GM23338 (cell line): ENCODE measurements at regions not wholly inside any gene's neighbourhood (a gene's known extent, or its start where the extent isn't known, plus 50 kb on each side); places are given as distances from the start of the nearest gene placed in this dataset.

Experiments used
- ATAC-seq: fragments of 200-7000 bp; cut with Tn5 transposase; 3 replicates; pipeline ENCODE4 v1.9.1; 2020
- DNase-seq: peaks from one replicate; pipeline ENCODE4 v3.0.0-alpha.2; 2015; ENCODE audit warnings: low spot score
- H2AFZ ChIP-seq: fragments of 200-600 bp; sonication (generic); 2 replicates; pipeline ENCODE4 v1.8.0; 2016; ENCODE audit warnings: antibody characterized with exemption, mild to moderate bottlenecking, moderate library complexity
- H3F3A ChIP-seq: fragments of 200-600 bp; sonication (generic); replicated peaks from 2 replicates; pipeline ENCODE4 v1.8.0; 2017; ENCODE audit warnings: antibody characterized with exemption, mixed run types, low read depth
- H3K27ac ChIP-seq: fragments of 200-600 bp; sonication (generic); 2 replicates; pipeline ENCODE4 v1.6.1; 2016; ENCODE audit warnings: low read depth
- H3K27me3 ChIP-seq: fragments of 200-600 bp; sonication (generic); 2 replicates; pipeline ENCODE4 v1.8.0; 2016; ENCODE audit warnings: mild to moderate bottlenecking, mixed run types, moderate library complexity; ENCODE audit not compliant: insufficient read depth
- H3K36me3 ChIP-seq: fragments of 200-600 bp; sonication (generic); 2 replicates; pipeline ENCODE4 v1.8.0; 2016; ENCODE audit warnings: mild to moderate bottlenecking; ENCODE audit not compliant: insufficient read depth
- H3K4me1 ChIP-seq: fragments of 200-600 bp; sonication (generic); 2 replicates; pipeline ENCODE4 v1.8.0; 2016; ENCODE audit warnings: mild to moderate bottlenecking, moderate library complexity; ENCODE audit not compliant: insufficient read depth
- H3K4me2 ChIP-seq: fragments of 200-600 bp; sonication (generic); 2 replicates; pipeline ENCODE4 v1.7.1; 2017; ENCODE audit warnings: mixed run types
- H3K4me3 ChIP-seq: fragments of 200-600 bp; sonication (generic); 2 replicates; pipeline ENCODE4 v1.6.1; 2016; ENCODE audit warnings: mixed run types
- H3K79me2 ChIP-seq: fragments of 200-600 bp; sonication (generic); replicated peaks from 2 replicates; pipeline ENCODE4 v1.8.0; 2017; ENCODE audit warnings: mild to moderate bottlenecking; ENCODE audit not compliant: insufficient read depth
- H3K9me2 ChIP-seq: fragments of 200-600 bp; sonication (generic); 2 replicates; pipeline ENCODE4 v1.8.0; 2017; ENCODE audit not compliant: insufficient read depth
- H4K20me1 ChIP-seq: fragments of 200-600 bp; sonication (generic); replicated peaks from 2 replicates; pipeline ENCODE4 v1.8.0; 2017; ENCODE audit warnings: mild to moderate bottlenecking; ENCODE audit not compliant: insufficient read depth
- H3K27ac Mint-ChIP-seq: 2 replicates; pipeline ENCODE4 v1.8.0; 2020; ENCODE audit warnings: inconsistent platforms, mild to moderate bottlenecking, moderate library complexity, mixed read lengths
- H3K27me3 Mint-ChIP-seq: 3 replicates; pipeline ENCODE4 v1.8.0; 2022; ENCODE audit warnings: low read depth, mild to moderate bottlenecking, moderate library complexity, mixed read lengths, inconsistent platforms; ENCODE audit not compliant: insufficient read depth, poor library complexity
- H3K36me3 Mint-ChIP-seq: 3 replicates; pipeline ENCODE4 v1.8.0; 2021; ENCODE audit warnings: low read depth, mild to moderate bottlenecking, inconsistent platforms, moderate library complexity, mixed read lengths
- H3K4me1 Mint-ChIP-seq: 3 replicates; pipeline ENCODE4 v1.8.0; 2020; ENCODE audit warnings: mild to moderate bottlenecking, inconsistent platforms, mixed read lengths
- H3K4me3 Mint-ChIP-seq: 3 replicates; pipeline ENCODE4 v1.8.0; 2021; ENCODE audit warnings: moderate library complexity, mild to moderate bottlenecking, inconsistent platforms, mixed read lengths
- H3K9me3 Mint-ChIP-seq: 3 replicates; pipeline ENCODE4 v1.8.0; 2020; ENCODE audit warnings: moderate library complexity, mild to moderate bottlenecking, inconsistent platforms, mixed read lengths
- EZH2 ChIP-seq: fragments of 200-600 bp; sonication (generic); IDR thresholded peaks from one replicate; pipeline ENCODE4 v1.8.0; 2017; ENCODE audit warnings: antibody characterized with exemption, mild to moderate bottlenecking, low read depth; ENCODE audit not compliant: unreplicated experiment
- EZH2phosphoT487 ChIP-seq: fragments of 200-600 bp; sonication (generic); IDR thresholded peaks from one replicate; pipeline ENCODE4 v1.8.1; 2018; ENCODE audit warnings: antibody characterized with exemption; ENCODE audit not compliant: unreplicated experiment
- JUNB ChIP-seq: IDR thresholded peaks from one replicate; pipeline ENCODE4 v1.6.1; 2016; ENCODE audit warnings: antibody characterized with exemption; ENCODE audit not compliant: unreplicated experiment
- NANOG ChIP-seq: IDR thresholded peaks from 2 replicates; pipeline ENCODE4 v1.6.1; 2016; ENCODE audit warnings: antibody characterized with exemption, borderline replicate concordance
- POLR2AphosphoS5 ChIP-seq: IDR thresholded peaks from 2 replicates; pipeline ENCODE4 v1.6.1; 2016; ENCODE audit warnings: antibody characterized with exemption, low read depth
- STAT1 ChIP-seq: IDR thresholded peaks from one replicate; pipeline ENCODE4 v1.6.1; 2016; ENCODE audit warnings: antibody characterized with exemption; ENCODE audit not compliant: unreplicated experiment
- ZNF114 ChIP-seq: fragments of 250-450 bp; sonication (Bioruptor Pico); IDR thresholded peaks from 2 replicates; pipeline ENCODE4 v1.5.0; 2020; ENCODE audit warnings: mild to moderate bottlenecking, moderate library complexity
- TF ChIP-seq, protein P1 (sequence below): IDR thresholded peaks from 2 replicates; pipeline ENCODE4 v1.6.1; 2016; ENCODE audit warnings: antibody characterized with exemption
- TF ChIP-seq, protein P2 (sequence below), 2 experiments: fragments of 200-600 bp in 1 of 2; sonication (generic) in 1 of 2; conservative IDR thresholded peaks; 2 replicates each; pipeline versions ENCODE4 v1.5.1 to v1.6.1; 2016 to 2017; ENCODE audit warnings: antibody characterized with exemption in 2 of 2, low read depth in 2 of 2, mild to moderate bottlenecking in 2 of 2, moderate library complexity in 1 of 2
- TF ChIP-seq, protein P3 (sequence below): fragments of 250-450 bp; sonication (Bioruptor Pico); IDR thresholded peaks from 2 replicates; pipeline ENCODE4 v1.5.0; 2020; ENCODE audit warnings: mild to moderate bottlenecking, moderate library complexity

DNA sequence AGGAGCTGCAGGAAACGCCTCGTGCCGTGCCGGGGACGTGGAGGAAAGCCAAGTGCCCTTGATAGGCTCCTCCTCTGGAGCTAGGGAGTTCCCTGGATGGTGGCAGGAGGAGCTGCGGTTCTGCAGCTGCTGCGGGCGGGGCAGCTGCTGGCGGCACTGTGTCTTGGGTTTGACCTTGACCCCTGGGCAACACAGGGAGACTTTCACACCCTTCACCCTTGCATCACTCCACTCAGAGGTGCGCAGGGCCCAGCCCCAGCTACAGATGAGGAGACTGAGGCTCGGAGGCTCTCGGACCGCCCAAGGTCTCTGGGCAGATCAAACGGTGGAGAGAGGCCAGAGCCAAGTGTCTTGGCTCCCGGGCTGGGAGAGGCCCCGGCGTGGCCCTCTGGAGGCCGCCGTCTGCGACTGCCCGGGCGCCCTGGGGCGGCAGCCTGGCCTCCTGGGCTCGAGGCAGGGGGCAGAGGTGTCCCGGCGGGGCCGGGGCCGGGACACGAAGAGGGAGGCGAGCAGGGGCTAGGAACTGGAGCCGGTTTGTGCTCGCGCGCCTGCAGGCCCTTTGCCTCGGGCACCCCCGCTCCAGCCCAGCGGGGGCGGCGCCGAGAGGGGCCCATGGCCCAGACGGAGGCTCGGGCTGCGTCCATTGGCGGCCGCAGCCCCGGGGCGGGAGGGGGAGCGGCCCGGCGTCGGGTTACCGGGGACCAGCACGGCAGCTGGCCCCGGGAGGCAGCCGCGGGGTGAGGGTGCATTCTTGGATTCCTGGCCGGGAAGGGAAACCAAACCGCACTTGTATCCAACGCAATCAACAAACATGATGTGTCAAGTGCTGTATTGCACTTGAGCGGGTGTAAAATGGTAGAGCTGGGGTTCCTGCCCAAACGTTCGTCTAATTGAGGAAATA is 129.6 kb upstream of the SLC1A4 start:
- peak overlapping the region; percentile 64 for H3K4me3 ChIP-seq
- TF ChIP-seq, protein P1, sequence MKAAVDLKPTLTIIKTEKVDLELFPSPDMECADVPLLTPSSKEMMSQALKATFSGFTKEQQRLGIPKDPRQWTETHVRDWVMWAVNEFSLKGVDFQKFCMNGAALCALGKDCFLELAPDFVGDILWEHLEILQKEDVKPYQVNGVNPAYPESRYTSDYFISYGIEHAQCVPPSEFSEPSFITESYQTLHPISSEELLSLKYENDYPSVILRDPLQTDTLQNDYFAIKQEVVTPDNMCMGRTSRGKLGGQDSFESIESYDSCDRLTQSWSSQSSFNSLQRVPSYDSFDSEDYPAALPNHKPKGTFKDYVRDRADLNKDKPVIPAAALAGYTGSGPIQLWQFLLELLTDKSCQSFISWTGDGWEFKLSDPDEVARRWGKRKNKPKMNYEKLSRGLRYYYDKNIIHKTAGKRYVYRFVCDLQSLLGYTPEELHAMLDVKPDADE: 0 out of 2 replicates have a peak, but pooled peaks have one; percentile 22
- peak; percentile 63 for TF ChIP-seq POLR2AphosphoS5
- no peak for TF ChIP-seq EZH2
- no peaks in the 10 kb centered on the region for H3K79me2 ChIP-seq
- peaks cover 13% of the 10 kb centered on the region for H3K27me3 Mint-ChIP-seq
- no peaks in the 10 kb centered on the region for H3F3A ChIP-seq
- H3K4me3 Mint-ChIP-seq: peak overlapping the region; percentile 66
- no peaks in the 10 kb centered on the region for H4K20me1 ChIP-seq
- H3K36me3 ChIP-seq: no peaks in the 10 kb centered on the region
- no peak overlapping the region for H3K27ac ChIP-seq
- H3K9me3 Mint-ChIP-seq: no peaks in the 10 kb centered on the region
- H3K4me1 ChIP-seq: peaks cover 34% of the 10 kb centered on the region
- peak; percentile 81 for ATAC-seq
- peaks cover 62% of the 10 kb centered on the region for H3K27me3 ChIP-seq
- H3K4me2 ChIP-seq: peak overlapping the region; percentile 92
- H3K4me1 Mint-ChIP-seq: peaks cover 26% of the 10 kb centered on the region
- DNase-seq: peak; percentile 81
- H3K36me3 Mint-ChIP-seq: no peaks in the 10 kb centered on the region
- no peaks in the 10 kb centered on the region for H3K9me2 ChIP-seq
- H3K27ac Mint-ChIP-seq: no peak overlapping the region
- H2AFZ ChIP-seq: peak overlapping the region; percentile 99

DNA sequence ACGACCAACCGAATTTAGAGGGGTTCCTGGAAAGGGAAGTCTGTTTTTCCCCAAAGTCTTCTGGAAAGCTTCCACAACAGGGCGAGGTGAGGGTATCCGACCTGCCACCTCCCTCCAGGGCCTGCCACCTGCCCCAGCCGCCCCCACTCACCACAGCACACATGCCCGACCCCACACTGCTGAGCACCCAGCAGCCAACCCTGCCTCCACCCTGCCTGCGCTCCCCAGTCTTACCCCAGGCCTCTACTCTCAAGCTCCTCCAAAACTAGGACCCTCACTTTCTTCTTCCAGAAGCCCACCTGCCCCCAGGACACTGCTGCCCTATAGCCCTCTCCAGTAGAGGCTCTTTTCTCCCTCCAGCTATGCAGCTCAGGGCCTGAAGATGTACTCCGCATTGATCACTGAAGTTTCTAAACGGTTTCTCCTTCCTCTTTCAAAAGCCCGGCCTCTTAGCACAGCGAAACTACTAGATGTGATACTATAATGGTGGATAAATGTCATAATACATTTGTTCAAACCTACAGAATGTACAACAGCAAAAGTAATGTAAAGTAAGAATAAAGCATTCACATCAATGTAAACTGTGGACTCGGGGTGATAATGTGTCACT is 128.8 kb upstream of the SLC1A4 start:
- Histone ChIP-seq H4K20me1 (no peaks in the 10 kb centered on the region), H2AFZ (peak overlapping the region; percentile 84; the same call in 1 of the 2 replicates), H3K27me3 (peaks cover 62% of the 10 kb centered on the region), H3K4me2 (peak overlapping the region; percentile 92), H3K4me3 (peak overlapping the region; percentile 64), H3K9me2 (no peaks in the 10 kb centered on the region), H3K27ac (no peak overlapping the region), H3K36me3 (no peaks in the 10 kb centered on the region), H3F3A (no peaks in the 10 kb centered on the region), H3K79me2 (no peaks in the 10 kb centered on the region), H3K4me1 (peaks cover 34% of the 10 kb centered on the region)
- no peak overlapping the region for H3K27ac Mint-ChIP-seq
- no peaks in the 10 kb centered on the region for H3K36me3 Mint-ChIP-seq
- H3K4me1 Mint-ChIP-seq: peaks cover 27% of the 10 kb centered on the region
- H3K4me3 Mint-ChIP-seq: no peak overlapping the region
- H3K9me3 Mint-ChIP-seq: no peaks in the 10 kb centered on the region
- no peak for DNase-seq
- no peak; the same call in 2 of the 3 replicates for ATAC-seq
- H3K27me3 Mint-ChIP-seq: peaks cover 13% of the 10 kb centered on the region
- TF ChIP-seq, protein P2, sequence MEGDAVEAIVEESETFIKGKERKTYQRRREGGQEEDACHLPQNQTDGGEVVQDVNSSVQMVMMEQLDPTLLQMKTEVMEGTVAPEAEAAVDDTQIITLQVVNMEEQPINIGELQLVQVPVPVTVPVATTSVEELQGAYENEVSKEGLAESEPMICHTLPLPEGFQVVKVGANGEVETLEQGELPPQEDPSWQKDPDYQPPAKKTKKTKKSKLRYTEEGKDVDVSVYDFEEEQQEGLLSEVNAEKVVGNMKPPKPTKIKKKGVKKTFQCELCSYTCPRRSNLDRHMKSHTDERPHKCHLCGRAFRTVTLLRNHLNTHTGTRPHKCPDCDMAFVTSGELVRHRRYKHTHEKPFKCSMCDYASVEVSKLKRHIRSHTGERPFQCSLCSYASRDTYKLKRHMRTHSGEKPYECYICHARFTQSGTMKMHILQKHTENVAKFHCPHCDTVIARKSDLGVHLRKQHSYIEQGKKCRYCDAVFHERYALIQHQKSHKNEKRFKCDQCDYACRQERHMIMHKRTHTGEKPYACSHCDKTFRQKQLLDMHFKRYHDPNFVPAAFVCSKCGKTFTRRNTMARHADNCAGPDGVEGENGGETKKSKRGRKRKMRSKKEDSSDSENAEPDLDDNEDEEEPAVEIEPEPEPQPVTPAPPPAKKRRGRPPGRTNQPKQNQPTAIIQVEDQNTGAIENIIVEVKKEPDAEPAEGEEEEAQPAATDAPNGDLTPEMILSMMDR (conservative IDR thresholded peaks at IDR 0.05; ENCODE audit: low read depth in 2 of 2): no peak
- TF ChIP-seq STAT1: no peak
- TF ChIP-seq EZH2: no peak
- TF ChIP-seq, protein P3, sequence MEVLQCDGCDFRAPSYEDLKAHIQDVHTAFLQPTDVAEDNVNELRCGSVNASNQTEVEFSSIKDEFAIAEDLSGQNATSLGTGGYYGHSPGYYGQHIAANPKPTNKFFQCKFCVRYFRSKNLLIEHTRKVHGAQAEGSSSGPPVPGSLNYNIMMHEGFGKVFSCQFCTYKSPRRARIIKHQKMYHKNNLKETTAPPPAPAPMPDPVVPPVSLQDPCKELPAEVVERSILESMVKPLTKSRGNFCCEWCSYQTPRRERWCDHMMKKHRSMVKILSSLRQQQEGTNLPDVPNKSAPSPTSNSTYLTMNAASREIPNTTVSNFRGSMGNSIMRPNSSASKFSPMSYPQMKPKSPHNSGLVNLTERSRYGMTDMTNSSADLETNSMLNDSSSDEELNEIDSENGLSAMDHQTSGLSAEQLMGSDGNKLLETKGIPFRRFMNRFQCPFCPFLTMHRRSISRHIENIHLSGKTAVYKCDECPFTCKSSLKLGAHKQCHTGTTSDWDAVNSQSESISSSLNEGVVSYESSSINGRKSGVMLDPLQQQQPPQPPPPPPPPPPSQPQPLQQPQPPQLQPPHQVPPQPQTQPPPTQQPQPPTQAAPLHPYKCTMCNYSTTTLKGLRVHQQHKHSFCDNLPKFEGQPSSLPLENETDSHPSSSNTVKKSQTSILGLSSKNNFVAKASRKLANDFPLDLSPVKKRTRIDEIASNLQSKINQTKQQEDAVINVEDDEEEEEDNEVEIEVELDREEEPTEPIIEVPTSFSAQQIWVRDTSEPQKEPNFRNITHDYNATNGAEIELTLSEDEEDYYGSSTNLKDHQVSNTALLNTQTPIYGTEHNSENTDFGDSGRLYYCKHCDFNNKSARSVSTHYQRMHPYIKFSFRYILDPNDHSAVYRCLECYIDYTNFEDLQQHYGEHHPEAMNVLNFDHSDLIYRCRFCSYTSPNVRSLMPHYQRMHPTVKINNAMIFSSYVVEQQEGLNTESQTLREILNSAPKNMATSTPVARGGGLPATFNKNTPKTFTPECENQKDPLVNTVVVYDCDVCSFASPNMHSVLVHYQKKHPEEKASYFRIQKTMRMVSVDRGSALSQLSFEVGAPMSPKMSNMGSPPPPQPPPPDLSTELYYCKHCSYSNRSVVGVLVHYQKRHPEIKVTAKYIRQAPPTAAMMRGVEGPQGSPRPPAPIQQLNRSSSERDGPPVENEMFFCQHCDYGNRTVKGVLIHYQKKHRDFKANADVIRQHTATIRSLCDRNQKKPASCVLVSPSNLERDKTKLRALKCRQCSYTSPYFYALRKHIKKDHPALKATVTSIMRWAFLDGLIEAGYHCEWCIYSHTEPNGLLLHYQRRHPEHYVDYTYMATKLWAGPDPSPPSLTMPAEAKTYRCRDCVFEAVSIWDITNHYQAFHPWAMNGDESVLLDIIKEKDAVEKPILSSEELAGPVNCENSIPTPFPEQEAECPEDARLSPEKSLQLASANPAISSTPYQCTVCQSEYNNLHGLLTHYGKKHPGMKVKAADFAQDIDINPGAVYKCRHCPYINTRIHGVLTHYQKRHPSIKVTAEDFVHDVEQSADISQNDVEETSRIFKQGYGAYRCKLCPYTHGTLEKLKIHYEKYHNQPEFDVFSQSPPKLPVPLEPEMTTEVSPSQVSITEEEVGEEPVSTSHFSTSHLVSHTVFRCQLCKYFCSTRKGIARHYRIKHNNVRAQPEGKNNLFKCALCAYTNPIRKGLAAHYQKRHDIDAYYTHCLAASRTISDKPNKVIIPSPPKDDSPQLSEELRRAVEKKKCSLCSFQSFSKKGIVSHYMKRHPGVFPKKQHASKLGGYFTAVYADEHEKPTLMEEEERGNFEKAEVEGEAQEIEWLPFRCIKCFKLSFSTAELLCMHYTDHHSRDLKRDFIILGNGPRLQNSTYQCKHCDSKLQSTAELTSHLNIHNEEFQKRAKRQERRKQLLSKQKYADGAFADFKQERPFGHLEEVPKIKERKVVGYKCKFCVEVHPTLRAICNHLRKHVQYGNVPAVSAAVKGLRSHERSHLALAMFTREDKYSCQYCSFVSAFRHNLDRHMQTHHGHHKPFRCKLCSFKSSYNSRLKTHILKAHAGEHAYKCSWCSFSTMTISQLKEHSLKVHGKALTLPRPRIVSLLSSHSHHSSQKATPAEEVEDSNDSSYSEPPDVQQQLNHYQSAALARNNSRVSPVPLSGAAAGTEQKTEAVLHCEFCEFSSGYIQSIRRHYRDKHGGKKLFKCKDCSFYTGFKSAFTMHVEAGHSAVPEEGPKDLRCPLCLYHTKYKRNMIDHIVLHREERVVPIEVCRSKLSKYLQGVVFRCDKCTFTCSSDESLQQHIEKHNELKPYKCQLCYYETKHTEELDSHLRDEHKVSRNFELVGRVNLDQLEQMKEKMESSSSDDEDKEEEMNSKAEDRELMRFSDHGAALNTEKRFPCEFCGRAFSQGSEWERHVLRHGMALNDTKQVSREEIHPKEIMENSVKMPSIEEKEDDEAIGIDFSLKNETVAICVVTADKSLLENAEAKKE (CRISPR knock-in tag): no peak
- TF ChIP-seq EZH2phosphoT487: no peak
- TF ChIP-seq NANOG: no peak
- TF ChIP-seq JUNB: no peak
- no peak for TF ChIP-seq ZNF114 (CRISPR knock-in tag)
